ENCODE measurements at regions not wholly inside any gene's neighbourhood (a gene's known extent, or its start where the extent isn't known, plus 50 kb on each side); places are given as distances from the start of the nearest gene placed in this dataset.

GRCh38 chr3:31246293-31247062, 286.2 kb upstream of the STT3B start:
- H3K27ac Mint-ChIP-seq: peak overlapping the region; percentile 85
- H2AFZ ChIP-seq (replicated peaks): peak overlapping the region; percentile 40

GRCh38 chr3:31247063-31247447, 285.7 kb upstream of the STT3B start:
- peak overlapping the region; percentile 85 for H3K27ac Mint-ChIP-seq
- peak overlapping the region; percentile 9 for H3K4me3 Mint-ChIP-seq
- no peaks in the 10 kb centered on the region for H3K9me3 Mint-ChIP-seq
- DNase-seq (ENCODE audit: low spot score): no peak
- no peak overlapping the region for H3K9ac ChIP-seq
- H2AFZ ChIP-seq (replicated peaks): peak overlapping the region; percentile 40
- H3K27me3 ChIP-seq: no peaks in the 10 kb centered on the region
- no peaks in the 10 kb centered on the region for H3K36me3 ChIP-seq
- H3K4me1 ChIP-seq: peaks cover 14% of the 10 kb centered on the region
- no peaks in the 10 kb centered on the region for H3F3A ChIP-seq (ENCODE audit: low read depth)
- H3K27ac ChIP-seq: no peak overlapping the region
- no peaks in the 10 kb centered on the region for H3K36me3 Mint-ChIP-seq
- peaks cover 3% of the 10 kb centered on the region for H3K27me3 Mint-ChIP-seq (ENCODE audit: insufficient read depth, low read depth)
- no peak overlapping the region for H3K4me3 ChIP-seq
- no peaks in the 10 kb centered on the region for H3K79me2 ChIP-seq (ENCODE audit: low read depth)
- no peak for TF ChIP-seq EZH2 (IDR thresholded peaks at IDR 0.05)
- no peak for TF ChIP-seq CTCF (IDR thresholded peaks at IDR 0.05)
- no peaks in the 10 kb centered on the region for H3K9me3 ChIP-seq (ENCODE audit: low read depth)
- no peaks in the 10 kb centered on the region for H4K20me1 ChIP-seq (ENCODE audit: low read depth)
- H3K4me2 ChIP-seq: no peak overlapping the region
- H3K4me1 Mint-ChIP-seq: peaks cover 41% of the 10 kb centered on the region

More at GRCh38 chr3:31246293-31247062, 286.2 kb upstream of the STT3B start:
- Histone ChIP-seq H3K4me3 (no peak overlapping the region), H3F3A (ENCODE audit: low read depth) (no peaks in the 10 kb centered on the region), H3K36me3 (no peaks in the 10 kb centered on the region), H4K20me1 (ENCODE audit: low read depth) (no peaks in the 10 kb centered on the region), H3K27me3 (no peaks in the 10 kb centered on the region), H3K4me1 (peaks cover 14% of the 10 kb centered on the region), H3K79me2 (ENCODE audit: low read depth) (no peaks in the 10 kb centered on the region), H3K9me3 (ENCODE audit: low read depth) (no peaks in the 10 kb centered on the region), H3K9ac (no peak overlapping the region), H3K4me2 (no peak overlapping the region), H3K27ac (no peak overlapping the region)
- no peak for DNase-seq (ENCODE audit: low spot score)
- TF ChIP-seq EZH2phosphoT487 (IDR thresholded peaks at IDR 0.05) (no peak), CTCF (IDR thresholded peaks at IDR 0.05) (no peak), EZH2 (IDR thresholded peaks at IDR 0.05) (no peak)
- peaks cover 3% of the 10 kb centered on the region for H3K27me3 Mint-ChIP-seq (ENCODE audit: insufficient read depth, low read depth)
- H3K36me3 Mint-ChIP-seq: no peaks in the 10 kb centered on the region
- H3K9me3 Mint-ChIP-seq: no peaks in the 10 kb centered on the region
- peaks cover 44% of the 10 kb centered on the region for H3K4me1 Mint-ChIP-seq
- peak overlapping the region; percentile 9 for H3K4me3 Mint-ChIP-seq

- H3K27me3 ChIP-seq: no peaks in the 10 kb centered on the region
- no peaks in the 10 kb centered on the region for H3K9me3 ChIP-seq (ENCODE audit: low read depth)
- no peaks in the 10 kb centered on the region for H3F3A ChIP-seq (ENCODE audit: low read depth)
- H3K27me3 Mint-ChIP-seq (ENCODE audit: insufficient read depth, low read depth): peaks cover 3% of the 10 kb centered on the region
- H3K36me3 ChIP-seq: no peaks in the 10 kb centered on the region
- H3K79me2 ChIP-seq (ENCODE audit: low read depth): no peaks in the 10 kb centered on the region
- H3K4me3 ChIP-seq: no peak overlapping the region
- H2AFZ ChIP-seq (replicated peaks): no peak overlapping the region
- peaks cover 37% of the 10 kb centered on the region for H3K4me1 Mint-ChIP-seq
- H4K20me1 ChIP-seq (ENCODE audit: low read depth): no peaks in the 10 kb centered on the region
- H3K9ac ChIP-seq: no peak overlapping the region
- peaks cover 14% of the 10 kb centered on the region for H3K4me1 ChIP-seq
- TF ChIP-seq EZH2 (IDR thresholded peaks at IDR 0.05): no peak
- no peak for TF ChIP-seq CTCF (IDR thresholded peaks at IDR 0.05)
- TF ChIP-seq EZH2phosphoT487 (IDR thresholded peaks at IDR 0.05): no peak
- H3K4me2 ChIP-seq: no peak overlapping the region
- H3K4me3 Mint-ChIP-seq: no peak overlapping the region
- H3K9me3 Mint-ChIP-seq: no peaks in the 10 kb centered on the region
- H3K27ac Mint-ChIP-seq: no peak overlapping the region
- H3K27ac ChIP-seq: no peak overlapping the region
- no peaks in the 10 kb centered on the region for H3K36me3 Mint-ChIP-seq
- no peak for DNase-seq (ENCODE audit: low spot score)
Observed at GRCh38 chr3:31247850-31248562, 284.7 kb upstream of the STT3B start.

Data from neural progenitor cell (in vitro differentiated cells).